GM21360 (cell line): ENCODE measurements at regions not wholly inside any gene's neighbourhood (a gene's known extent, or its start where the extent isn't known, plus 50 kb on each side); places are given as distances from the start of the nearest gene placed in this dataset.

Source experiments
- ATAC-seq: cut with Tn5 transposase; IDR thresholded peaks from one replicate; pipeline ENCODE4 v1.9.1; 2021; ENCODE audit warnings: mild to moderate bottlenecking, moderate library complexity; ENCODE audit not compliant: unreplicated experiment

DNA sequence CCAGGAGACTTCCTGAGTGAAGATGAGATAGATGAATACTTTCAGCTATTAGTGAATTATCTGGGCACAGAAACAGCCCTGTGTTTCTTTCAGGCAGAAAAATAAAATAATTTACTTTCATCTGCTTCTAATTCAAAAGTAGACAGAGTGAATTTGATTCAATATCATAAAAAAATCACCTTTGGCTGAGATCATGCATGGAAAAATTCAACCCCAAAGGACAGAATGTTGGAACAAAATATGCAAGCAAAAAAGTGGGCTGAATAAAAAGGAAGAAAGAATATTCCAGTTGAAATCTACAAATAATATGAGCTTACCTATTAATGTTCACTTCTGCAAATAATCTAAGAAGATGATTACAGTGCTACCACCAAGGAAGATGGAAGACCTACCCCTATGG lies 546.9 kb downstream of the TFAP2B start:
- ATAC-seq = no peak

DNA sequence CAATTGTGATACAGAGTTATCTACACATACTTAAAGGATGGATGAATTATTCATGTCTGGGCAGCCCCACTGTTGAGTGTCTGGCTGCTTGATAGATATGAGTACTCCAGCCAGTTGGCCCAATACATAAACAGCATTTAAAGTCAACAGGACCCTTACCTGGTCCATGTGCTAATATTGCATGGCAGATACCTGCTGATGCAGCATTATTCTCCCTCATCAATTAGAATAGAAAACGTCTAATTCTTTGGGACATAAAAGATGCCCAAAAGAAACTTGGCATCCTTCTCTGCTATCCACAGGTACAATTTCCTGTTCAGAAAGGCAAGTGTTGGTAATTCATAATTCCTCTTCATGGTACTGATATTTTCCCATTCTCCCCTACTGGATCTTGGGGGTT lies 550.8 kb downstream of the TFAP2B start:
- no peak for ATAC-seq

DNA sequence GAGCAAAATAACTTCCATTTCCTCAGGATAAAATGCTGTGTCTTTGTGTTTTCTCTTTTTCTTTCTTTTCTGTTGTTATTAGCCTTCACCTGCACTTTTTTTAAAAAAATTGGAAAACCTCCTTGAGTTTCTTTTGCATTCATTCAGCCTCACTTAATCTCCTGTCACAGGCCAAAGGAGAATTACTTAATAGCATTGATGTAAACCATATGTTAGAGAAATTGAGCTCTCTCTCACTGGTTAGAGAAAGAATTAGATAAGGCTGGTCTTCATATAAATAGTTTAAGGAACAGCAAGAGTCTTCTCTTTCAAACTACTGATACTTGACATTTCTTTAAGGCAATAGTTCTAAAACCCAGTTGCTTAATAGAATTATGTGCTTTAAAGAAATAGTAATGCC lies 564.2 kb downstream of the TFAP2B start:
- ATAC-seq = no peak

DNA sequence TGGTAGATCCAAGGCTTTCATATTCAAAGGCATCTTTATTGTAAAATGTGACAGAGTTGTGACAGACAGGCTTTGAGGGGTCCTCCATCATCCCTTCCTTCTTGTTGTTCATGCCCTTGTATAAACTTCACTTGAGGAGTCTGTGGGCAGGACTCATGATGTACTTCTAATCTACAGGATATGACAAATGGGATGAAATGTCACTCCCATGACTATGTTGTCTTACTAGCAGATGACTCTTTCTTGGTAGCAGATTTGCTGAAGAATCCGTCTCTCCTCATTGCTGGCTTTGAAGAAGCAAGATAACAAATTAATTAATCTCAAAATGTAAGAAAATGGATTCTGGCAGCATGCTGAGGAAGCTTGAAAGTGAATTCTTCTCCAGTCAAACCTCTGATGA lies 566.1 kb downstream of the TFAP2B start:
- ATAC-seq = no peak

DNA sequence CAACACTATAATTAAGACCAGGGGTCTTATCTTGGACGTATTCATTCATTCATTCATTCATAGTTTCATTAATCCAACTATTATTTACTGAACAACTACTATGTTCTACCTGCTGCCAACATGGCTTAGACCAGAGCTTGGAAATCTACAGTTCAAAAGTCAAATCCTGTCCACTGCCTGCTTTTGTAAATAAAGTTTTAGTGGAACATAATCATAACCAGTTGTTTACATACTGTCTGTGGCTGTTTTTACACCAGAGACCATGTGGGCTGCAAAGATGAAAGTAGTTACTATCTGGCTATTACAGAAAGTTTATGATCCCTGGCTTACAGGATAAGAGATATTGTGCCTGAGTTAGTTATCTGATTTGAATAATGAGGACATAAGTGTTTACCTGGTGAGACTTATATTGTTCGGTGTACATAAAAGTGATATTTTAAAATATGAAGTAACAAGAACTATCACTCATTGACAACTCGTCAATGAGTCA lies 567.7 kb downstream of the TFAP2B start:
- no peak for ATAC-seq

DNA sequence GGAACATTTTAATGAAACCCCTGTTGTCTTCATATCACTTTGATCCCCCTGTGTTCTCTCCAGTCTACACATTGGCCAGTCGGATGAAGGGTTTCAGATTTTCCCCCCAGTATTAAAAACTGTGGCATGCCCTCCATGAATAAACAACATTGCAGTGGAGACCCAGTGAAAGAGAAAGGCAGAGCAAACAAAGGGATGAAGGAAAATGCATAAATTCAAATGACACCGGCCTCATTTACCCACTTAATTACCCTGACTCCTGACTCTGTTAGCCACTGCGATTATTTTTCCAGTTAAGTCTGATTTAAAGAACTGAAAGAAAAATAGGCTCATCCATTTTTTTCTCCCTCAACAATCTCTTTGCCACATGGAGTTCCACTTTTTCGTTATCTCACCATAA lies 569.2 kb downstream of the TFAP2B start:
- ATAC-seq = no peak

DNA sequence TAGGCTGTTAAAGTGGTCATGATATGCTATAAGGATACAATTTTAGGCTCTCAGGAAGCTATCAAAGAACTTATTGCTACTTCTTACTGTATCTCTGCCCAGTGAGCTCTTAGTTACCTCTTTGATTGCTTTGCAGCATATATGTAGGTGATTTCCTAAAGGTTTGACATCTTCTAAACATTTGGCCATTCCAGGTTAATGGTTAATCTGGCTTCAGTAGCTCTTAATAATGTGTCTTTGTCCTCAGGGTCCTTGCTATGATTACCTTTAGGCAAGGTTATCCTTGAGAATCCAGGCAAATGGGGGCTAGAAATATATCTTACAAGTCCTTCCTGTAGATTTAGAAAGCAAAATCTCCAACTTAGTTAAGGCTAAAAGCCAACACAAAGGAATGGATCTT lies 575.4 kb downstream of the TFAP2B start:
- no peak for ATAC-seq

DNA sequence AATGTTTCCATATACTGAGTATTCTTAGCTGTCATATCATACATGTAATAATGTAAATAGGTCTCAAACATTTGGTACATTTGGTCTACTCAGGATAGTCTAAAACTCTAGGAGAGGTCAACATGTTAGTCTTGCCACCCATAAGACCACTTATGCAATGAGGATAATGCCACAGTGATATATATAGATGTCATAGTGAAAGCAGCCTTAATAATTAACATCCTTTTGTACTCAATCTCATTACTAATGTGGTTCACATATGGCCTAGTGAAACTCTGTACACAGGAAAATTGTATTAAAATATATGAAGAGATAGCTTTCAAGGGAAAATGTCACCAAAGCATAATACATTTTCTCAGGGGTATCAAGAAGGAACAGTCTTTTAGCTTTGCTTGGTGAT lies 577.9 kb downstream of the TFAP2B start:
- ATAC-seq = no peak

DNA sequence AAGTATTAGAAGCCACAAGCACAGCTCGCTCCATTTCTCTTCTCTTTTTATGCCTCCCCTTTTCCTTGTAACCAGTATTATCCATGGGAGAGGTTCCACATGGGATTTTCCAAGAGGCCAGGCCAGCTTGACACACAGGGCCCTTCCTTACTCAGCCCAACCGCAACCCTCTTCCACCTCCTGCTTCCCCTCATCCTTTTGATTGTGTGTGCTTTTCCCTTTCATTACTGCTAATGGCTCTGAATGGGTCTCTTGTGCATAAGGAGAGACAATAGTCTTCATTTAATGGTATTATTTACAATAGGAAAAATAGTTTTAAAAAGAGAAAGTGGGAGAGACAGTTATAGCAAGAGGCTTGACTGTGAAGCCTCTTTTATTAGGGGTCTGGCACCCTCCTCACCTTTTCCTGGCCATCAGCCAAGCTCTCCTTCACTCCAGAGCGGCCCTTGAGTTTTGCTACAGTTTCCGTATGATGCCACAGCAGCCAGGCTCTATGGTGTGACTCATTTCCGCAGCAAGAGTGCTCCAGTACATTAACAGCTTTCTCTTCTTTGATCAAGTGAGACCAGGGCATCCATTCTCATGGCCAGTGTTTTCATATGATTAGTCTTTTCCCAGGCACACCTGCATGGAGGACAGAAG lies 579.5 kb downstream of the TFAP2B start:
- peak; percentile 36 for ATAC-seq

DNA sequence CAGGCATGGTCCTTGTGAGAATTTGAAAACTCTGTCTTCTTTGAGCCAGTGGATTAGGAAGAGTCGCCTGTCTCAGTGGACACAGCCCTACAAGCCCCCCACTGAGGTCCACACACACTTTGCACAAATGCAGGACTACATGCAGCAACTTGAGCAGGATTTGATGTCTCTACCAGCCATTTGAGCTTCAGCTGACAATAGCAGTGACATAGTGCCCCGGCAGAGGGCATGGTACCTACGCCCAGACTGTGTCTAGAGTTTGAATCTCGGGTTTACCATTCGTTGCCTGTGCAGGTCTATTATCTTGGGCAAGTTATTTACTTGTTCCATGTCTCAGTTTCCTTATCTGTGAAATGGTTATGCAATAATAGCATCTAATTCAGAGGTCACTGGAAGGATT lies 580.1 kb downstream of the TFAP2B start:
- ATAC-seq = peak; percentile 53

DNA sequence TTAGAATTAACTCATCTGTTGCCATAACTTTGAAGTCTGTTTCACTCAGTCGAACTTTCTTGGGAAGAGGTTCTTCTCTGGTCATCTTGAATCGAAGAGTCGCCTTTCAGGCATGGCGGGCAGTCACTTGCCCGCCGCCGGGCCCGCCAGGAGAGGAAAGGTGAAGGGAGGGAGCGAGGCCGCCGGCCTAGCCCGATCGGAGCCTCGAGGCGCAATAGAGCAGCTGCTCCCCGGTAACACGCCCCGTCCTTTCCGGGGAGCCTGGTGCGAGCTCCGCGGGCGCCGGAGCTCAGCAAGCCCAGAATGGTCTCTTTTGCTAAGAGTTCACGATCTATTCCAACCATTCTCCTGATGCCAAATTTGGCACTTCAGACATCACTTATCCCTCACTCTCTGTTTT lies 591.8 kb downstream of the TFAP2B start:
- ATAC-seq = no peak

DNA sequence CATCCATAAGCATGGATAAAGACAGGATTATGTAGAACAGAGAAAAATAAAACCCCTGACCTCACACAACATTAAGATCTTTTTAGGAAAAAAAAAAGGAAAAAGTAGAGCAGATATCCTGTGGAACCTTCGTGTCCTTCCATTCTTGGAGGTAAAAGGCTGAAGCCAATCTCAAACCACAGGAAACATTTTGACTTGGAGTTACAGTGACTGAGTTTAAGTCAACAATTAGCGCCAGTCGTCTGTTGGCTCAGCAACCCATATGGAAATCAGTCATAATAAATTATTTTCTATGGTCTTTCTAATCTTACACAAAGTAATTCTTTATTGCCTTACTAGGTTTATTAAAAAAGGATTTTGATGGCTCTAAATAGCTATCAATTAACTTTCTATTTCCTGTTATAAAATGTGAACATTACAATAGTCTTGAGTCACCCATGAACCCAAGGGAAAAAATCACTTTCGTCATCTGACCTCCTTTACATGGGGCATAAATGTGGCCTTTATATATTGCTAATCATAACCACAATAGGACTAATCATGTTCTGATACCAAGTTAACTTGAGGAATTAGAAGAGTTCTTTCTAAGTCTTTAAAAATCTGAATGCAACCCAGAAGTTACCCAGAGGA lies 592.9 kb downstream of the TFAP2B start:
- no peak for ATAC-seq

DNA sequence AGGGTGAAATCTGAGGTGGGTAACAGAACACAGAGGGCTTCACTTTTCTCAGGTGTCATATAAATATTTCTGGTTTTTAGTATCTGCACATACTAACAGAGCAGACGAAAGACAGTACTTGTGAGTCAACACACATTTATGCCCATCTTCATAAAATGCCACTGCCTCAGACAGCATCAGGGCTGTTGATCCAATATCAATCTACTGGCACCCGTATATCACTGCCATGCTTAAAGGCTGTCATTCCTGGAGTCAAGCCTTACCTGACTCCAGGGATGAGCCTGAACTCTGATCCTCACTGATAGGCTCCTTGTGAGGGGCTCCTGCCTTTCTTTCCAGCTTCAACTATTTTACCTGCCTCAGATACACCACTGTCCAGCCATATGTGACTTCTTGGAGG lies 595.7 kb downstream of the TFAP2B start:
- no peak for ATAC-seq

DNA sequence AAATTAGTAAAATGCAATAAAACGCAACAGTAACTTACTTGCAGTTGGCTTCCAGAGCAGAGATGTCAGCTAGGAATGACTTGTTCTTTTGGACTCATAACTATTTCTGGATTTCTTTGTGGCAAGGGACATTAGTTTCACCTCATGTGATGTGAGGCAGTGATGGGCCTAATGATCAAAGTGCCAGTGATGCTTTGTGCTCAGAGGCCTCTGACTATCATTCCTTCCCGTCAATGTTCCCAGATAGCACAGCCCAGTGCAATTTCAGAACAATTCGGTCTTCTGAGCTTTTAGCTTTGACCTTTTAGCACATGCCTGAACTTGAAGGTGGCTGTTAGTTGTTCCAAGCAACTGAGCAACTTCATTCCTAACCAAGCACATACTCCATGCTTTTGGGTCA lies 596.8 kb downstream of the TFAP2B start:
- no peak for ATAC-seq

DNA sequence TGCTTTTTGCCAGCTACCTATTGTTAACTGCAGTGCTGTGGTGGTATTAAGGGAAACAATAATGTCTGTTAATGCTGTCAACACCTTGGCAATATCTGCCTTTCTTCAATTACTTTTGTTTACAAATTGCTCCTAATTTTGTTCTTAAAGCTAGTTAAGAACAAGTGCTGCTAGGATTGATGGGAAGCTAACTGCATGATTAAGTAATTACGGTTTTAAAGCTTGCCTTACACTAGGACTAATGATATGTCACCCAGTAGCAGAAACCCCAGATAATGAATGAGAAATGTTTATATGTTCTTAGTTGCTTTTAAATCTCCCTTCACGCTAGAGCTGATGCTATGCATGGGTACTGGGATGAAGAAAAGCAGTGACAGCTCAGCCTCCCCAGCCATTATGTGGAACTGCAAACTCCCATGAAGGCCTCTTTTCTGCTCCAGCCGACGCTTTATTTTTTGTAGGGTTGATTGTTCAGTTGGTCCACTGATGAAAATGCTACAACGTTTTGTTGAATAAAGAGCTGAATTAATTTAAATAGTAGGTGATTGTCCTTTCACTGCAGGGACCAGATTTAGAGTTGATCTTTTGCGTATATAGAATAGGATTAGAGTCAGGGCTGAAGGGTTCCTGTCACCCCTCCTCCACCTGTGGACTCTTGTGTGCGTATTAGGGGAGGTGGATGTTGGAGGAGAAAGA lies 610.5 kb downstream of the TFAP2B start:
- ATAC-seq = no peak

DNA sequence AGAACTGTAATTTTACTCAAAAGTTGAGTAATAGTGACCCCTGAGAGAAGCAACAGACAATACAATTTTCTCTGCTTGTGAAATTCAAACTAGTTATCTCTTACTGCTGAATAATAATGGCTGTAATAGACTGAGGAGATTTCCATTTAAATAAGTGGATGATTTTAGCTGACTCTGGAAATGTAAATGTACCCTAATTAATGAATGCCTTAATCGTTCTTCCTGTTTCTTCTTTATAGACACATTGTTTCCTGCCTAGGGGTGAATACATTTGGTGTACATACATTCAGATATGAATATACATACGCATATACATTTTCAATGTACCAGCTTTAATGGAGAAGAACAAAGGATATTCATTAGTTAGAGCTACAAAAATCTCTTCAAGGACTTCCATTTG lies 611.9 kb downstream of the TFAP2B start:
- ATAC-seq = no peak

DNA sequence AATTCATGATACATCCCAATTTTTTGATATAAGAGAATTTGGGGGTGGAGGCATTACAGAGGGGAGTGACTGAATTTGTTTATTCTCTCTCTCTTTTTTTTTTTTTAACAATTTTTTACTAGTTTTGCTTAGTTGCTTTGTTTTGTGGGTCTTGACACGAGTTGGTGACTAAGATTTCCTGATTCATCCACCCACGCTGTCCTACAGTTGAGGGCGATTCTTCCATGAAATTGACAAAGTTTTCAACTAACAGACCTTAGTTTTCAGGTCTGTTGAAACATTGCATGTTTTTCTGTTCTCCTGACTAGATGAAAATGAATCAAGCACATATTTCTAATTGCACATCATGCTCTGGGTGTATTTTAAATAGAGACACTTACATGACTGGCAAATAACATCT lies 613.8 kb downstream of the TFAP2B start:
- ATAC-seq = no peak

DNA sequence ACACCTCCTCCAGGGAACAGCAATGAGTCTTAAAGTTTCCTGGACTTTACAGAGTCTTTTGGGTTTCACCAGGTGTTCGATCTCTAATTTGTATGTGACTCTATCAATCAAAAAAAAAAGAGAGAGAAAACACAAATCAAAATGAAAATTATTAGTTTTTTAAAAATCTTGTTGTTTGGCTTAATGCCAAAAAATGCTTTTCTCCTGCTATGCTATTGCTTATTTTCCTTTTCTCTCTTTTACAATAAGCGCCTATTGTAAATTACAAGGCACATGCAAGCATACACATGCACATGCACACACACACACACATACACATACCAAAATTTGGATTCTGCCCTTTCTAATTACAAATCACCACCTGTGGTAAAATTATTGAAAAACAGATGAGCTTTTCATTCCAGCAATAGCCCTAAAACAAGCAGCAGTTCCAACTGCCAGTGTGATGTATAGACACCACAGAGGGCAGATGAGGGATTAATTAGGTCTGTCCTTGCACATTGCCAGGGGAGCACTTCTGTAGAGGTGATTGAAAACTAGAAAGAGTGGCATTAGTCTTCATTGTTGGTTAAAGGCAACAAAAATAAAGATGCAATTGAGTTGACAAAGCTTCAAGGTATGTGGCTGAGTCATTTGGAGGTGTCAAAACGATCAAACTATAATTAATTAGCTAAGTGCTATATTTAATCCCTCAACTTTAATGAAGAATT lies 631.7 kb downstream of the TFAP2B start:
- no peak for ATAC-seq

DNA sequence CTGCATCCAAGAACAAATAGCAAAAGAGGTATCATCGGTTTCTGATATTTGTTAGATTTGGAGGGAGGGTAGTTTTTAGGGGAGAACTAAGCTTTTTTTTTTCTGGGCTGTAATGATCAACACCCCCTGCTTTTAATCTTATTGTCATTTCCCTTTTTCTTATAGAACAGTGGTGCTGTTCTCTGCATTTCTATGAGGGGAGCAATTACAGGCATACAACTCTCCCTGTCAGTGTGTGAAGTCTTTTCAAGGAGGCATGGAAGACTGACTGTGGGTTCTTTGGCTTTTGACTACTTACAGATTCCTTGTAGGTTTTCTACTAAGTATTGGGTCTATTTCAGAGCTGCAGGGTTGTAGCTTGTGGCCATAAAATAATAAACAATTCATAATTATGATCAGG lies 632.3 kb downstream of the TFAP2B start:
- ATAC-seq = no peak

DNA sequence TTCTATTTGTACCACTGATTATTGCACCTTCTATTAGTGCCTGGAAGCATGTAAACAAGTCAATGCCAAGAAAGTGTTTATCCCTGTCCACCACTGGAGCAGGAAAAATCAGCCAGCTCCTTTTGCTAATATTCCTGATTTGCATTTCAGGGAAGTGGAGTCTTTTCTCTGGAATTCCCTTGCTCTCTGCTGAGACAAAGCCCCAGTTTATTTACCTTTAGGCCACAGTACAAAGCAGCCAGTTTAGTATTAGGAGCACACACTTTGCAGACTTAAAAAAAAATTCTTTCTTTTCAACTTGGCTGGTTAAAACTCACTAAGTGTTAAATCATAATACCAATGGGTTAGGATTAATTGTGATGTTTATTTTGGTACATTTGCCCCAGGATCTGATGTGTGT lies 631.1 kb downstream of the PKHD1 start:
- no peak for ATAC-seq

DNA sequence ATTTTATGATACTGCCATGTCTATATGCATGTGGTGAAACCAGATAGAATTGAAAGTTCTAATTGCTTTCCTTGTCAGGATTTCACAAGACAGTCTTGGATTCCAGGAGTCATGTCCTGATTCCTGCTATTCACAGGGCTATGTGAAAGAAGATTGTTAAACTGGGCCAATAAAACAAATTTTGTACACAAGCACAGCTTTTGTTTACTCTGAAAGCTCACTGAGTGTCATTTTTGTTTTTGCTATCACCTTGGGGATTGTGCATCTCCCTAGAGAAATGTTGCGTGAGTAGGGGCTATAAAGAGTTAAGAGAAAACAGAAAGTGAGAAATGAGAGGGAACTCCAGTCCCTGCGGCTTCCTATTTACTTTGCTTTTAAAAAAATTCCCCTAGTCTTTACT lies 627.5 kb downstream of the PKHD1 start:
- peak; percentile 98 for ATAC-seq

DNA sequence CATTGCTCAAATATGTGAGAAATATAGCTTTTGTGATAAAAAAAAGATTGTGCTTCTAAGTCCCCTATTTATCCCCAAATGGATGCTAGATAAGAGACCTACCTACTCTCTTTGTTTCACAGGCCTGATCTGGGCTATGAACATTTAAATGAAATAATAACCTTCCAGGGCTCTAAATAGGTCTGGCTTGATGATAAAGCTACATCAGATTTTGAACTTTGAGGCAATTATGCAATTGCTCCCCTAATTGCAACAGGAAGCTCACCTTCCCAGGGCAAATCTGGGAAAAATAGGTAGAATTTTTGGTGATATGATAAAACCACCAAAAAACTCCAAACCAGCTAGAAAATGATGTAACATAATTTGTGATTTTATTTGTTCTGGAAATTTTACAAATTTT lies 624.5 kb downstream of the PKHD1 start:
- no peak for ATAC-seq
